Stomach smooth muscle (tissue), 2 donors: ENCODE measurements at regions not wholly inside any gene's neighbourhood (a gene's known extent, or its start where the extent isn't known, plus 50 kb on each side); places are given as distances from the start of the nearest gene placed in this dataset.

Experiments
- H3K27ac ChIP-seq: one replicate; pipeline ENCODE4 v1.7.0; 2013; ENCODE audit warnings: mild to moderate bottlenecking, low read length, inconsistent platforms
- H3K27me3 ChIP-seq, 2 donors: one replicate each; pipeline ENCODE4 v1.7.0; 2013; ENCODE audit warnings: low read length in 2 of 2; ENCODE audit not compliant: insufficient read depth in 2 of 2, control insufficient read depth in 1 of 2
- H3K36me3 ChIP-seq, 2 donors: one replicate each; pipeline ENCODE4 v1.7.0; 2013; ENCODE audit warnings: low read length in 2 of 2; ENCODE audit not compliant: control insufficient read depth in 2 of 2, insufficient read depth in 2 of 2
- H3K4me1 ChIP-seq: one replicate; pipeline ENCODE4 v1.7.0; 2013; ENCODE audit warnings: low read length; ENCODE audit not compliant: control insufficient read depth, insufficient read depth
- H3K4me3 ChIP-seq, 2 donors: one replicate each; pipeline ENCODE4 v1.7.0; 2013; ENCODE audit warnings: low read length in 2 of 2
- H3K9ac ChIP-seq, 2 donors: one replicate each; pipeline ENCODE4 v1.7.0; 2013; ENCODE audit warnings: low read length in 2 of 2, mild to moderate bottlenecking in 1 of 2
- H3K9me3 ChIP-seq, 2 donors: one replicate each; pipeline ENCODE4 v1.7.0; 2013; ENCODE audit warnings: low read length in 2 of 2; ENCODE audit not compliant: control insufficient read depth in 2 of 2
- donor health status: healthy.
- donor health status: Pancreatic carcinoma.

DNA sequence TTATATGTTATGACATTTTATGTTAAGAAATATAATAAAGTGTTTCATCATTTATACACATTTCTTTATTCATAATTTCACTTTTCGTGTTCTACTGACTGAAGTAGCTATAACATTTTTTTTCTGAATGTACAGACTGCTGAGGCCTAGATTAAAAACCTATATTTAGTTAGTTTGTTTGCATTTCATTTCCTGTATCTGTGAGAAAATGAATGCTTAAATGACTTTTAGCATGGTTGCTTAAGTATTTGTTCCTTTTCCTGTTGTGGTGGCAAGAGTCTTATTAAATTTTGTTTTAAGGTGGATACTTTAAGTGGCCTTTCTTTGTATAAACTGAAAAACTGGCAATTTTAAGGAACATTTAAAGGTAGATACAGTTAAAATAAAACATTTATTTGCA is 779.7 kb upstream of the MAN1A1 start:
- Histone ChIP-seq H3K9ac (no peak overlapping the region), H3K27me3 (no peaks in the 10 kb centered on the region), H3K9me3 (no peaks in the 10 kb centered on the region), H3K36me3 (no peaks in the 10 kb centered on the region), H3K4me3 (no peak overlapping the region), H3K27ac (no peak overlapping the region), H3K4me1 (no peaks in the 10 kb centered on the region)

DNA sequence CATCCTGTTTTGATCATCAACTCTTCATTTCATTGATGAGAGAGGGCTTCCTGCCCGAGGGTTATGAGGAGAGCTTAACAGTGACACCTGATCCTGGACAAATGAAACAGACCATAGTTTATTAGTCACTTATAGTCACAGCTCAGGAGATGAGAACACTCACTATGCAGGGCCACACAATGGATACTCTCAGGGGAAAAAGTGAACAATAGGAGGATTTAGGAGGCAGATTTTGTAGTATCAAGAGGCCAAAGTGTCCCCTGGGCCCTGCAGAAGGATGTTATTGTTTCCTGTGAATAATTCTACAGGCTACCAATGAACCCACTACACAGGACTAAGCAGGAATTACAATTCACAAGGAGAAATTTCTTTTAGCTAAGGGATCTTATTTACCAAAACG is 772.8 kb upstream of the MAN1A1 start:
- Histone ChIP-seq H3K9ac (no peak overlapping the region), H3K9me3 (no peaks in the 10 kb centered on the region), H3K36me3 (no peaks in the 10 kb centered on the region), H3K4me1 (no peaks in the 10 kb centered on the region), H3K27ac (no peak overlapping the region), H3K4me3 (no peak overlapping the region), H3K27me3 (no peaks in the 10 kb centered on the region)

DNA sequence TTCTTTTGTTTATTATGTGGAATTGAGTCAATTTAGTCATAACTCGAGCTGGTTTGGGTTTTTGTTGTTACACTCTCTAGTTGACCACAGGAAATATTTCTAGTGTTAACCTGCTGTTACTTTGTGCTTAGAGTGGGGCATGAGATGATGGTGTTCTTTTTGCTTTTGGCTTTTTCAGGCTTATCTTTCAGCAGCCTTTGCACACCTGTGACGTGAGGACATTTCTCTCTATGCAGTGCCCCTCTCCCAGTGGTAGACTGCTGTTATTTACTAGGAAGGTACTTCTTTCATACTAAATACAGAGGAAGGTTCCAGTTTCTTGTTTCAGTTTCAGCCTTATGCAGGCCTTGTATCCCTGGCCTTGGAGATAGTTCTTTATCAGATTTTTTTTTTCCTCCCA is 766.8 kb upstream of the MAN1A1 start:
- Histone ChIP-seq H3K9me3 (no peaks in the 10 kb centered on the region), H3K27ac (no peak overlapping the region), H3K27me3 (no peaks in the 10 kb centered on the region), H3K4me1 (no peaks in the 10 kb centered on the region), H3K36me3 (no peaks in the 10 kb centered on the region), H3K4me3 (no peak overlapping the region), H3K9ac (no peak overlapping the region)

DNA sequence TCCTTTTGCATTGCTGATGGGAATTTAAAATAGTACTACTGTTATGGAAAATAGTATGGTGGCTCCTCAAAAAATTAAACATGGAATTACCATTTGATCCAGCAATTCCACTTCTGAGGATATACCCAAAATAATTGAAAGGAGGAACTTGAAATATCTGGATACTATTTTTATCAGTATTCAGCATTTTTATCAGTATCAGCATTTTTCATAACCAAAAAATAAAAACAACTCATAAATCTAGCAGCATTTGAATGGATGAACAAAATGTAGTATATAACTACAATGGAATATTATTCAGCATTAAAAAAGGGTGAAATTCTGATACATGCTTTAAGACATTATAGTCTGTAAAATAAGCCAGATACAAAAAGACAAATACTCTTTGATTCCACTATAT is 763.4 kb upstream of the MAN1A1 start:
- H3K27ac ChIP-seq = no peak overlapping the region
- H3K9me3 ChIP-seq = no peaks in the 10 kb centered on the region
- H3K36me3 ChIP-seq = no peaks in the 10 kb centered on the region
- H3K27me3 ChIP-seq = no peaks in the 10 kb centered on the region
- no peak overlapping the region for H3K9ac ChIP-seq
- no peaks in the 10 kb centered on the region for H3K4me1 ChIP-seq
- no peak overlapping the region for H3K4me3 ChIP-seq

DNA sequence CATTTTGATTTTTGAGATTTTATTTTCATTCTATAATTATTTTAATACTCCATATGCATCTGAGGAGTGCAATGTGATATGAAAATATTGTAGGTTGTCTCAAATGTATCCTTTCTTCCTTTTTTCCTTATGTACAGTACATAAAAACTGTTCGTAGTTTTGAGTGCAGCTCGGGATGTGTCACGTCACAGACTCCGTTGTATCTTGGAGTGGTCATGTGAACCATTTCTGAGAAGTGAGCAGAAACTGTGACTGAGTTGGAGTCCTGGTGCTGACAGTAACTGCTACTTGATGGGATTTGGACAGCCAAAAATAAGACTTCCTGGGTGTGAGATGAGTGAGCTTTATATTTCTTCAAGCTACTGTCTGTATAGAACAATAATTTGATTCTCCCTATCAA is 761.4 kb upstream of the MAN1A1 start:
- no peaks in the 10 kb centered on the region for H3K36me3 ChIP-seq
- H3K9me3 ChIP-seq = no peaks in the 10 kb centered on the region
- H3K27me3 ChIP-seq = no peaks in the 10 kb centered on the region
- H3K9ac ChIP-seq = no peak overlapping the region
- no peak overlapping the region for H3K4me3 ChIP-seq
- H3K4me1 ChIP-seq = no peaks in the 10 kb centered on the region
- no peak overlapping the region for H3K27ac ChIP-seq

DNA sequence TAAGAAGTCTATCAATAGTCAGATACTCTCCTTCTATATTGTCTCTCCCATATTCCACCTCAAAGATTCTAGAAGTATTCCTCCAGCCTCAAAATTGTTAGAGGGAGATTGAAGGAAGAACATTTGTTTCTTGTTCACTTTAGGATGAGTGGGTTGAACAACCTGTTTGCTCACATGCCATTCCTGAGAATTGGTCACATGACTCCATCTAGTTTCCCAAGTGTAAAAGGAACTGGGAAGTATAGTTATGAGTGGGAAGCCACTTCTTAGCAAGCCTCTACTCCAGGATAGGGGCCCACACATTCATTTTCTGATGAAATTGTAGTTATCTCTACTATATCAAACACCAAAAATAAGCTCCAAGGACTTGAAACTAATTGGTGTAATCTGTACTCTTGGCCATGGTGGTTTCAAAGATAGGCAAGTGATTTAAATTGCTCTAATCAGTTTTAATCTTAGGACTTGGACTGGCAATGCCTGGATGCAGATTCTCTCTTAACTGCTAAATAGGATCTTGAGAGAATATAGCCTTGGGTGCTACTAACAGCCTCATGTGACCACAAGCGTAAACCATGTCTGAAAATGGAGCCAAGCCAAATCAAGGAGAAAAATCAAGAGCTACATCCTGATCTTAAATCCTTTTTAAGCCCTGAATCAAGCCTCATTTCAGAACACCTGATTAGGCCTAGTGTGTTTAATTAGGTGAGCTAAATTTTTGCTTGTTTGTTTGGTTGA is 758.7 kb upstream of the MAN1A1 start:
- Histone ChIP-seq H3K9ac (no peak overlapping the region), H3K27me3 (no peaks in the 10 kb centered on the region), H3K4me1 (no peaks in the 10 kb centered on the region), H3K36me3 (no peaks in the 10 kb centered on the region), H3K9me3 (no peaks in the 10 kb centered on the region), H3K4me3 (no peak overlapping the region), H3K27ac (no peak overlapping the region)

DNA sequence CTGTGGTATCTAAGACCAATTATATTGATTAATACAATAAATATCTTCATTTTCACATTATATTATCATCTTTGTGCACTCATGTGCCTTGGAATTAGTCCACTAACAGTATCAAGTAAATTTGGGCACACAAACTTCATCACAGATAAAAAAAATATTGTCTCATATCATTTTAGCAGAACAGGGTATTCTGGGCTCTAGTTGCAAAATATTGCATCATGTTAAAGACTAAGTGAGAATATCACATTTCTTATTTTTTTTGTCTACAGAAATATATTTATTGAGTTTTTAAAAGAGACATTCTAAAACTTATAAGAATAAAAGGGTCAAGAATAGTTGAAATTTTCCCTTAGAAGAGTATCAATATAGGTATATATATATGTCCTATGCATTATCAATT is 754.1 kb upstream of the MAN1A1 start:
- Histone ChIP-seq H3K27me3 (no peaks in the 10 kb centered on the region), H3K9ac (no peak overlapping the region), H3K4me1 (no peaks in the 10 kb centered on the region), H3K9me3 (no peaks in the 10 kb centered on the region), H3K27ac (no peak overlapping the region), H3K36me3 (no peaks in the 10 kb centered on the region), H3K4me3 (no peak overlapping the region)

DNA sequence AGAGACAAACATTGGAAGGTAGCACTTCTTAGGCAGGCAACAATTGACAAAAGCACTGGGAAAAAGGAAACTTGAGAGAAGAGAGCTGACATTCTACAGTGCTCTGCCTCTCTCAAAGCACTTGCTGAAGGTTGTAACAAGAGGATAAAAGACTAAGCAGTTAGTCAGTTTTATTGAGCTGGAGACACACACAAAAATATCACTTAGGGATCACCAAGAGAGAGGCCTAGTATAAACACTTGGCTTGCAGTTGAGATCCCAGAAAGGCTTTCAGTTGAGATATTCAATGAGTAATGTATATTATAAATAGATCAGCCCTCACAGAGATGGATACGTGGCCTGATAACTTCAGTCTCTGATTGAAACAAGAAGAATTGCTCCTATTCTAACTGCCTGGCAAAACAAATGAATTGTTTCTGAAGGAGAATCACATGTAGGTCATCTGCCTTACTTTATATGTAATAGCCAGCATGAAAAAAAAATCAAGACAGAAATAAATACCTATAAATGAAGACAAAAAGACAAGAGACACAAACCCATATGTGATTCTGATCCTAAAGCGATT is 747.2 kb upstream of the MAN1A1 start:
- H3K36me3 ChIP-seq = no peaks in the 10 kb centered on the region
- no peak overlapping the region for H3K4me3 ChIP-seq
- no peak overlapping the region for H3K27ac ChIP-seq
- no peaks in the 10 kb centered on the region for H3K4me1 ChIP-seq
- no peak overlapping the region for H3K9ac ChIP-seq
- no peaks in the 10 kb centered on the region for H3K9me3 ChIP-seq
- no peaks in the 10 kb centered on the region for H3K27me3 ChIP-seq

DNA sequence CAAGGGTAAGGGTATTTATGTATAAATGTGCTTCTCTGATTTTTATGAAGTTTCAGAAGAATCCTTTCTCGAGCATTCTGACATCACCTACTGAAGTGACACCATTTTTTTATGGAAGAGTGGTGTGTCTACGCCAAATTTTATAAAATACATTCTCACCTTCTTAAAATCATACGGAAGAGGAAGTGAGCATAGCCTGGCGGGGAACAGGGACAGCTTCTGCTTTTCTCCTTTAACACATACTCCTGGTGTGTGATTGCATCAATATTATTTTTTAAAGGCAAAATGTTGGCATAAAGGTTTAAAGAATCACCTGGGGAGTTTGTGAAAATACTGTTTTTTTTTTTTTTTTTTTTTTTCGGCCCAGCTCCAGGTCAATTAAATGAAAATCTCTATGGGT is 733.6 kb upstream of the MAN1A1 start:
- no peak overlapping the region for H3K4me3 ChIP-seq
- no peaks in the 10 kb centered on the region for H3K27me3 ChIP-seq
- H3K4me1 ChIP-seq = no peaks in the 10 kb centered on the region
- no peak overlapping the region for H3K27ac ChIP-seq
- no peaks in the 10 kb centered on the region for H3K9me3 ChIP-seq
- no peaks in the 10 kb centered on the region for H3K36me3 ChIP-seq
- no peak overlapping the region for H3K9ac ChIP-seq

DNA sequence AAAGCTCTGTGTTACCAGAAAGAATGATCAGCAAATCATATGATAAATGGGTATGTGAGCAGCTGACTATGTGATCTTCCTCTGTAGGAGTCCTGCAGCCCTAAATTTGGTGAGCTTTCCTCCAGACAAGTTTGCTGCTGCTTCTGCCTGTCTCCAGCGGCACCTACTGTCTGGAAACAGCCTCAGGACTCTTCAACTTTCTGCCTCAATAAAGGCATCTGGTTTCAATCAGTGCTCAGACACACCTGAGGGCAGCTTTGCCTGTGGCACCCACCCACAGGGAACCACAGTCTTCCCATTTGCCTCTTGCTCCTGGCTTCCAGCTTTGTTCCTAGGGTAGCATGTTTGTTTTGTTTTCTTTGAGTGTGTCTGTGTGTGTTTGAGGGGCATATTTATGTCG is 727.9 kb upstream of the MAN1A1 start:
- Histone ChIP-seq H3K36me3 (no peaks in the 10 kb centered on the region), H3K4me3 (no peak overlapping the region), H3K4me1 (no peaks in the 10 kb centered on the region)

DNA sequence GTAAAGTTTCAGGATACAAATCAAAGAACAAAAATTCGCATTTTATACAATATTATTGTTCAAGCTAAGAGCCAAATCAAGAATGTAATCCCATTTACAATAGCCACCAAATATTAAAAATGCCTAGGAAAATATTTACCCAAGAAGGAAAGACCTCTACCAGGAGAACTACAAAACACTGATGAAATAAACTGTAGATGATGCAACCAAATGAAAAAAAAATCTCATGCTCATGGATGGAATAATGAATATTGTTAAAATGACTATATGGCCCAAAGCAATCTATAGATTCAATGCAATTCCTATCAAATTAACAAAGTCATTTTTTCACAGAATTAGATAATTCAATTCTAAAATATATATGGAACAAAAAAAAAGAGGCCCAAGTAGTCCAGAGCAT is 708.8 kb upstream of the MAN1A1 start:
- H3K27ac ChIP-seq = no peak overlapping the region
- no peak overlapping the region for H3K9ac ChIP-seq
- no peak overlapping the region for H3K4me3 ChIP-seq
- H3K9me3 ChIP-seq = no peaks in the 10 kb centered on the region
- H3K4me1 ChIP-seq = no peaks in the 10 kb centered on the region
- H3K27me3 ChIP-seq = no peaks in the 10 kb centered on the region
- H3K36me3 ChIP-seq = no peaks in the 10 kb centered on the region

More for the DNA sequence above, 727.9 kb upstream of the MAN1A1 start:
- no peak overlapping the region for H3K9ac ChIP-seq
- H3K27me3 ChIP-seq = no peaks in the 10 kb centered on the region
- H3K9me3 ChIP-seq = no peaks in the 10 kb centered on the region
- no peak overlapping the region for H3K27ac ChIP-seq
